Colonic mucosa (tissue), 4 donors: ENCODE measurements at regions not wholly inside any gene's neighbourhood (a gene's known extent, or its start where the extent isn't known, plus 50 kb on each side); places are given as distances from the start of the nearest gene placed in this dataset.
A peak's percentile ranks its signal among the peaks of the same experiment; 100 is the strongest.

Experiments used
- DNase-seq: peaks from one replicate; pipeline ENCODE4 v3.0.0-alpha.2; 2020
- H3K27ac ChIP-seq: fragments of 200-600 bp; one replicate; pipeline ENCODE4 v1.8.0; 2021
- H3K27me3 ChIP-seq: fragments of 200-600 bp; one replicate; pipeline ENCODE4 v1.8.0; 2021
- H3K36me3 ChIP-seq: fragments of 200-600 bp; one replicate; pipeline ENCODE4 v1.8.0; 2021
- H3K4me1 ChIP-seq: fragments of 200-600 bp; one replicate; pipeline ENCODE4 v1.8.0; 2021; ENCODE audit warnings: mild to moderate bottlenecking
- H3K4me3 ChIP-seq: fragments of 200-600 bp; one replicate; pipeline ENCODE4 v1.8.0; 2021
- H3K9ac ChIP-seq, 2 donors: one replicate each; pipeline ENCODE4 v1.7.0; 2013; ENCODE audit warnings: control low read depth in 2 of 2, low read depth in 2 of 2, low read length in 2 of 2
- H3K9me3 ChIP-seq: fragments of 200-600 bp; one replicate; pipeline ENCODE4 v1.8.0; 2021
- intact Hi-C: fragments of 100-400 bp; cut with DNase I; formaldehyde crosslinking; loops from one replicate; pipeline ENCODE4 v1.14.1; 2022
- TF ChIP-seq, protein P1 (sequence below): fragments of 200-600 bp; IDR thresholded peaks from one replicate; pipeline ENCODE4 v1.8.0; 2022; ENCODE audit warnings: antibody characterized with exemption, mild to moderate bottlenecking
- donor health status: healthy.
- donor health status: DM: no; HTN: no; CAD: no.
- donor health status: DM: no; HTN: no; CAD: no.

DNA sequence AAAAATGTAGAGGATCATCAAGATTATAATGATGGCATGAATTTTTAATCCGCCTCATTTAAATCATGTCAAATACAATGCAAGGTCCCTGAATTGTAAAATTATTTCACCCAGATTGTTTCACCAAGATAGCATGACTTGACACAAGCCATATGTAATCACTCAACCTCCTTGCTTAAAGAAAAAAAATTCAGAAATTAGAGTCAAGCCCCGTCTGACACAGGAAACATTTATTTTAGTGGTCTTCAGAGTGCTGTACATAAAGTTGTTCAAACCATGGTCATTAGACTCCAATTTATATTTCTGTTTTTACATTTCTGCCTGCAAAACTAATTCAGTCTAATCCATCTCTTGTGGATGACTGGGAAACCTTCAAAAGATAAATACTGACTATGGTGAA is 200.2 kb downstream of the CBLN4 start:
- no peaks in the 10 kb centered on the region for H3K9me3 ChIP-seq
- no peak overlapping the region for H3K9ac ChIP-seq
- H3K4me1 ChIP-seq = no peaks in the 10 kb centered on the region
- no peak for DNase-seq
- H3K36me3 ChIP-seq = no peaks in the 10 kb centered on the region
- no peak overlapping the region for H3K4me3 ChIP-seq
- H3K27me3 ChIP-seq = no peaks in the 10 kb centered on the region
- no peak overlapping the region for H3K27ac ChIP-seq
- intact Hi-C loops = no loop called here
- TF ChIP-seq, protein P1, sequence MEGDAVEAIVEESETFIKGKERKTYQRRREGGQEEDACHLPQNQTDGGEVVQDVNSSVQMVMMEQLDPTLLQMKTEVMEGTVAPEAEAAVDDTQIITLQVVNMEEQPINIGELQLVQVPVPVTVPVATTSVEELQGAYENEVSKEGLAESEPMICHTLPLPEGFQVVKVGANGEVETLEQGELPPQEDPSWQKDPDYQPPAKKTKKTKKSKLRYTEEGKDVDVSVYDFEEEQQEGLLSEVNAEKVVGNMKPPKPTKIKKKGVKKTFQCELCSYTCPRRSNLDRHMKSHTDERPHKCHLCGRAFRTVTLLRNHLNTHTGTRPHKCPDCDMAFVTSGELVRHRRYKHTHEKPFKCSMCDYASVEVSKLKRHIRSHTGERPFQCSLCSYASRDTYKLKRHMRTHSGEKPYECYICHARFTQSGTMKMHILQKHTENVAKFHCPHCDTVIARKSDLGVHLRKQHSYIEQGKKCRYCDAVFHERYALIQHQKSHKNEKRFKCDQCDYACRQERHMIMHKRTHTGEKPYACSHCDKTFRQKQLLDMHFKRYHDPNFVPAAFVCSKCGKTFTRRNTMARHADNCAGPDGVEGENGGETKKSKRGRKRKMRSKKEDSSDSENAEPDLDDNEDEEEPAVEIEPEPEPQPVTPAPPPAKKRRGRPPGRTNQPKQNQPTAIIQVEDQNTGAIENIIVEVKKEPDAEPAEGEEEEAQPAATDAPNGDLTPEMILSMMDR = no peak

DNA sequence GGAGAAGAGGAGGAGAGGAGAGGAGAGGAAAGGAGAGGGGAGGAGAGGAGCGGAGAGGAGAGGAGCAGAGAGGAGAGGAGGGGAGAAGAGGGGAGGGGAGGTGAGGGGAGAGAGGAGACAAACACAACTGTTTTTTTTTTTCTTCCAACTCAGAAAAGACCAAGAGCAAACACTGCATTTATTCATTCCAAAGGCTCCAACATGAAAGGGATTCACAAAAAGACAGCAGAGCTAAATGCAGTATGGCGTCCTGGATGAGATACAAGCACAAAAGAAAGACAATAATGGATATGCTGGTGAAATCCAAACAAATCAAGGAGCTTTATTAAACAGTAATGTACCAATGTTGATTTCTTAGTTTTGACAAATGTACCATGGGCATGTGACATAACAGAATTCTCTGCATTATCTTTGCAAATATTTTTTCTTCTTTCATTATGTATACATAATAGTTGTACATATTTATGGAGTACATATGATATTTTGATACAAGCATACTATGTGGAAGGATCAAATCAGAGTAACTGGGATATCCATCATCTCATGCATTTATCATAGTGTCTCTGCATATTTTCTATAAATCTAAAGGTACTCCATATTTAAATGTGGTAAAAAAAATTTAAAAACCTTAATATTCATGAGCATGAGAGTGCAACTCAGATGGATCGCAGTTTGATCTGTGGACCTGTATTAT is 204.6 kb downstream of the CBLN4 start:
- H3K9ac ChIP-seq = no peak overlapping the region
- no peaks in the 10 kb centered on the region for H3K9me3 ChIP-seq
- no peaks in the 10 kb centered on the region for H3K36me3 ChIP-seq
- intact Hi-C loops = no loop called here
- H3K27ac ChIP-seq = no peak overlapping the region
- DNase-seq = no peak
- no peak overlapping the region for H3K4me3 ChIP-seq
- H3K4me1 ChIP-seq = no peaks in the 10 kb centered on the region
- TF ChIP-seq, protein P1 = no peak
- H3K27me3 ChIP-seq = no peaks in the 10 kb centered on the region

DNA sequence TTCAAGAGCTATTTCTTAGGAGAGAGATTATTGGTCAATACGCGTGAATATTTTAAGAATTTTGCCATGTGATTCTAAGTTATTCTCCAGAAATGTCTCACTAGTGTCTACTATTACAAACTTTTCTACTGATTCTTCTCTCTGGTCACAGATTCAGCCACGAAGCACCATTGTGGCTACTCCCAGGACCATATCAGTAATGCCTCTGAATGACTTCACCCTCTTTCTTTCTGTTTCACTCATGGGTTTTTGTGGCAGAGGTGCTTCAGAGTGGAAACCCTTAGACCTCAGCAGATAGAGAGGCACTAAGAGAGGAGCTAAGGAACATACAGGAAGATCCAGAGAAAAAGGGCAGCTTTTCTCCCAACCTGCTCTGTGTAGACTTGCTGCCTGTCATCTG is 211.3 kb downstream of the CBLN4 start:
- no peaks in the 10 kb centered on the region for H3K4me1 ChIP-seq
- H3K27ac ChIP-seq = no peak overlapping the region
- no peak for DNase-seq
- H3K36me3 ChIP-seq = no peaks in the 10 kb centered on the region
- H3K27me3 ChIP-seq = no peaks in the 10 kb centered on the region
- H3K9me3 ChIP-seq = no peaks in the 10 kb centered on the region
- no peak overlapping the region for H3K9ac ChIP-seq
- intact Hi-C loops = no loop called here
- TF ChIP-seq, protein P1 = no peak
- H3K4me3 ChIP-seq = no peak overlapping the region

DNA sequence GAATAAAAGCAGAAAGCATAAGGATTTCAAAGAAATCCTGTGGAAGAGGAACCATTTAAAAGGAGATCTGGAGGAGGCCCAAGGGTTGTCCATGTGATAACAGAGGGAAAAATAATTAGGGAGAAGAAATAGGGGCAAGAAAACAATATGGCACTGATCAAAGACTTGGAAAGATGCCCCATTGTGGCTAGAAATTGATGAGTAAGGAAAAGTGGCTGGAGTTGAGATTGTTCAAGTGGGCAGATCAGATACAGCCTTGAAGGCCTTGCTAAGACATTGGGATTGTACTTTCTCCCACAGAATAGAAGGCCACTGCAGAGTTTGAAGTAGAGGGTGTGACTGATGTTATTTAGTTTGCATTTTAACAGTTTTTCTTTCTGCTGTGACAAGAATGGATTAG is 213.3 kb downstream of the CBLN4 start:
- Histone ChIP-seq H3K36me3 (no peaks in the 10 kb centered on the region), H3K9ac (no peak overlapping the region), H3K4me1 (no peaks in the 10 kb centered on the region), H3K9me3 (no peaks in the 10 kb centered on the region), H3K27me3 (no peaks in the 10 kb centered on the region), H3K4me3 (no peak overlapping the region), H3K27ac (no peak overlapping the region)
- intact Hi-C loops = no loop called here
- TF ChIP-seq, protein P1 = no peak
- no peak for DNase-seq

DNA sequence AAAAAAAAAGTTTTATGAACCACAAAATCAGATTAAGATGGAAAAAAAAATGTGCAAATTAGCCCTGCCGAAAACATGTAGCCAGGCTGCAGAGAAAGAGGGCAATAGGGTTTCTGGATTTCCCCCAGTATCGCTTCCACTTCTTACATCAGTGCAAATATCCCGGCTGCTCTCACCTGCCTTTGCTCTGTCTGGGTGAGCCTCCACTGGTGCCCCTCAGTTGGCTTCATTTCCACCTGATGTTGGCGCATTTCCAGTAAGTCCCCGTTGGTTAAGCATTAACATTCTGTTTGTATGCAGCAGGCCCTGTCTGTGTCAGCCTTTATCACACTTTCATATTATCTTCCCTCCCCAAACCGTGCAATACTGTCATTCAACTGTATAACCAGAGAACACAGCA is 215.1 kb downstream of the CBLN4 start:
- Histone ChIP-seq H3K4me1 (no peaks in the 10 kb centered on the region), H3K36me3 (no peaks in the 10 kb centered on the region), H3K9ac (no peak overlapping the region), H3K4me3 (no peak overlapping the region), H3K27ac (no peak overlapping the region), H3K27me3 (no peaks in the 10 kb centered on the region), H3K9me3 (no peaks in the 10 kb centered on the region)
- TF ChIP-seq, protein P1 = no peak
- peak; percentile 21 for DNase-seq
- intact Hi-C loops = no loop called here
